ENCODE measurements at regions not wholly inside any gene's neighbourhood (a gene's known extent, or its start where the extent isn't known, plus 50 kb on each side); places are given as distances from the start of the nearest gene placed in this dataset.

DNA sequence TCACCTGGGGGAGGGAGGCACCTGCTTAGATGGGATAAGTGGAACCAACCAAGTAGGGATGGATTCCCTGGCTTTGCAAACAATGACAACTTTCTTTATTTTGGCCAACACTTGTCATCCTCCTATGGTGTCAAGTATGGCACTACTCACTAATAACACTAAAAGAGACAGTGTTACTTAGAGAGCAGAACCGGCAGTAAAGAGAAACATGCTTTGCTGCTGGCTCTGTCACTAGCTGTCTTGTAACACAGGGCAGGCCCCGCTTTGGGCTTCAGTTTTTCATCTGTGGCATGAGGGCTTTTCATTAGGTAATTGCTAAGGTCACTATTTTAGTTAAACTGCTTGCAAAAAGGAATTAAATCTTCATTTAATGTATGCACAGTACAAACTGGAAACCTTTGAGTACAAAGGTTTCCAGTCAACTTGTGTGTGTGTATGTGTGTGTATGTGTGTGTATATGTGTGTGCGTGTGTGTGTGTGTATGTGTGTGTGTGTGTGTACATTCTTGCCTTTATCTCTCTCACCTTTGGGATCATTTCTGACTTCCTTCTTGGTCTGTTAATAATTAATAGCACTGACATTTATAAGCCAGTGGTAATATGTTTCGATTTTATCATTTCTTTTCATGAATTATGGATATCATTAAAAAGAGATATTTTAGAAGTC lies 64.7 kb downstream of the BTBD3 start:
- Histone ChIP-seq H3K36me3 (ENCODE audit: control insufficient read depth in 2 of 4, insufficient read depth in 4 of 4, low read length in 3 of 4) (no peaks in the 10 kb centered on the region), H2BK20ac (ENCODE audit: low read length) (no peak overlapping the region), H4K5ac (ENCODE audit: insufficient read length, low read depth, low read length) (no peak overlapping the region), H3K4me3 (ENCODE audit: extremely low read depth in 1 of 4, insufficient read depth in 2 of 4, low read depth in 3 of 4, low read length in 4 of 4) (no peak overlapping the region), H3K4me1 (replicated peaks in 1 of 4; ENCODE audit: control insufficient read depth in 3 of 4, insufficient read depth in 4 of 4, low read length in 3 of 4) (peaks cover 2 to 7% (median 4%) of the 10 kb centered on the region in 4 experiments; a peak in 6 of 7 replicates), H4K20me1 (replicated peaks in 1 of 2; ENCODE audit: control insufficient read depth in 1 of 2, insufficient read depth in 2 of 2, low read length in 2 of 2) (no peaks in the 10 kb centered on the region), H3K23ac (ENCODE audit: insufficient read length) (no peak overlapping the region), H2BK12ac (ENCODE audit: low read depth, low read length) (no peak overlapping the region; the same call in 1 of the 2 replicates), H2BK120ac (replicated peaks; ENCODE audit: low read depth, low read length) (no peak overlapping the region), H3K27ac (ENCODE audit: low read depth, low read length) (no peak overlapping the region), H2BK15ac (ENCODE audit: low read length) (no peak overlapping the region), H3K4ac (replicated peaks; ENCODE audit: insufficient read length, low read depth, low read length) (no peak overlapping the region), H3K4me2 (ENCODE audit: insufficient read depth in 1 of 2, low read depth in 2 of 2, low read length in 2 of 2) (no peak overlapping the region), H2BK5ac (ENCODE audit: low read depth, low read length) (no peak overlapping the region), H3K79me1 (ENCODE audit: low read depth, low read length) (no peaks in the 10 kb centered on the region), H3K79me2 (ENCODE audit: control insufficient read depth in 1 of 2, insufficient read depth in 2 of 2, low read length in 2 of 2) (no peaks in the 10 kb centered on the region), H3K23me2 (ENCODE audit: low read depth, low read length) (peaks cover 1% of the 10 kb centered on the region; the same call in 1 of the 2 replicates), H3K9me3 (ENCODE audit: insufficient read depth in 2 of 2, low read depth in 1 of 2, low read length in 1 of 2) (no peaks in the 10 kb centered on the region), H3K56ac (replicated peaks; ENCODE audit: insufficient read length, low read depth, low read length) (no peak overlapping the region), H2AK5ac (ENCODE audit: low read depth, low read length) (no peak overlapping the region), H2AFZ (ENCODE audit: low read length) (no peak overlapping the region), H3K18ac (ENCODE audit: extremely low read depth, low read length) (no peak overlapping the region), H4K8ac (ENCODE audit: extremely low read depth, insufficient read depth, low read length) (no peak overlapping the region), H3K27me3 (replicated peaks in 1 of 4; ENCODE audit: control insufficient read depth in 3 of 4, extremely low read depth in 1 of 4, insufficient read depth in 3 of 4, low read length in 3 of 4) (no peaks in the 10 kb centered on the region), H3K9ac (replicated peaks in 1 of 4; ENCODE audit: extremely low read depth in 1 of 4, low read depth in 3 of 4, low read length in 3 of 4) (no peak overlapping the region), H4K91ac (replicated peaks; ENCODE audit: insufficient read length, low read length) (no peak overlapping the region), H3K14ac (ENCODE audit: insufficient read length) (no peak overlapping the region)
- ChIA-PET POLR2A (ENCODE audit: partially characterized antibody) (no interaction called here), CTCF (ENCODE audit: partially characterized antibody) (interaction anchor here (1.6 kb wide), 1 partner anchor 40 kb away, joined by 4 read pairs; no protein-coding TSS in a partner anchor)
- no peak for DNase-seq (ENCODE audit: low read depth in 1 of 2, low spot score in 2 of 2)
- no peak for FAIRE-seq
- no peak for TF ChIP-seq RAD21 (IDR thresholded peaks at IDR 0.05 in 1 of 2, conservative IDR thresholded peaks at IDR 0.05 in 1 of 2; ENCODE audit: low read depth in 2 of 2, low read length in 2 of 2)
- no peak for TF ChIP-seq BCL11A (IDR thresholded peaks at IDR 0.05; ENCODE audit: low read depth in 2 of 2, low read length in 2 of 2)
- no peak for TF ChIP-seq BRCA1 (IDR thresholded peaks at IDR 0.05; ENCODE audit: low read depth, low read length)
- TF ChIP-seq CHD2 (IDR thresholded peaks at IDR 0.05; ENCODE audit: low read length) = no peak
- no peak for TF ChIP-seq KDM4A (IDR thresholded peaks at IDR 0.05; ENCODE audit: low read depth, low read length, severe bottlenecking)
- WGBS, 2 experiments (ENCODE audit: extremely low coverage in 1 of 2, insufficient coverage in 1 of 2, insufficient read length in 1 of 2, insufficient replicate concordance in 2 of 2, low coverage in 1 of 2, low lambda C conversion rate in 2 of 2, missing lambda C conversion rate in 1 of 2) = 90% methylated on average over 4 of the region's 4 CpGs; no CpG with 5 or more reads in 1 of the 2 experiments

All from H1 (cell line).